GM21528 (cell line): ENCODE measurements at regions not wholly inside any gene's neighbourhood (a gene's known extent, or its start where the extent isn't known, plus 50 kb on each side); places are given as distances from the start of the nearest gene placed in this dataset.

Source experiments
- ATAC-seq: cut with Tn5 transposase; IDR thresholded peaks from one replicate; pipeline ENCODE4 v1.9.1; 2021; ENCODE audit warnings: mild to moderate bottlenecking, moderate library complexity; ENCODE audit not compliant: unreplicated experiment, low FRiP score

- no peak for ATAC-seq
Measured at GRCh38 chr2:44869761-44870160, 71.7 kb upstream of the SIX3 start.

DNA sequence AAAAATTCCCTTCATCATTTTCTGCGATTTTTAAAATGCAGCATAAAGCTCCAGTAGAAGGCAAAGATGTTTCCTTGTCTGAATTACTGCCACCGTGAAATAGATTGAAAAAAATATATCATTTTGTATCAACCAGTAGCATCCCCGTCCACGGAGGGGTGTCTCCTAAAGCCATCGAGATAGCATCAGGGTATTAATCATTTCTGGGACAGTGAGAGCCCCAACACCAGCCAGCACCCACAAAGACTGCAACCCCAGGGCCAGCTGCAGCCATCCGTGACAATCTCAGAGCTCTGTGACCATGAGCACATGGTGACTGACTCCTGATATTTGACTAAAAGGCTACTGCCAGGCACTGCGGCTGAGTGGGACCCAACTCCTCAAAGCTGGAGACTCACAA lies 64.1 kb upstream of the SIX3 start:
- no peak for ATAC-seq

GRCh38 chr2:44879269-44880124 lies 62.0 kb upstream of the SIX3 start:
- no peak for ATAC-seq

DNA sequence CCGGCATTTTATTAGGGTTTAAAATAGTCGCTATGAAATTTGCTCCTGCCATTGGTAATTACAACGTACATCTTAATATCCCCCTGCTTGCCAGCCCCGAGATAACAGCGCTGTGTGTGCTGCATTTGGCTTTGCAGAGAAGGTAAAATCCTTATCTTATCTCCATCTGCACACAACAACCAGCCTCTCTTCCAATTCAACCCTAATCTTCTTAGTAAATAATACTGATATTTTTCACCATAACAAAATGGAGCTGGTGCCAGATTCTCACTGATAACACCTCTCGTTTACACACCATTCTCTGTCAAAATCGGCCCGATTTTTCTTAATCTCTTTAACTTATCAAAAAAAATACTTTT lies 61.4 kb upstream of the SIX3 start:
- ATAC-seq, result no peak

GRCh38 chr2:44881856-44882255 lies 59.6 kb upstream of the SIX3 start:
- ATAC-seq, result no peak

DNA sequence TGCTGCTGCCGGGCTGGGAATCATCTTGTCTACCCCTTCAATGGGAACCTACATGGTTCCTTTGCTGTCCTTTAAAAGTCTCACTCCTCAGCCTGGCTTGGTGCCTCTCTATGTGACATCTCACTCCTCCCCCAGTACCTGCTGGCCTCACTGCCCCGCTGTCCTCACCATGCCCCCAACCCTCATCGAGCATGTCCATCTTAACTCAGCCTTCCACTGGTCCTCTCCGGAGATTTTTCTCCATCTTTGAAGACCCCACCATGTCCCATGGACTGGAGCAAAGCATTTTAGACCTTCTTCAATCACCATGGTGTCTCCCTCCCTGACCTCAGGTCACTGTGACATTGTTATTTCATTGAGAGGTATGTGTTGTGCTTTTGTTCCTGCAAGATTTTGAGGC lies 58.1 kb upstream of the SIX3 start:
- ATAC-seq, result no peak

GRCh38 chr2:44884231-44884630 lies 57.3 kb upstream of the SIX3 start:
- no peak for ATAC-seq

- no peak for ATAC-seq
Measured at GRCh38 chr2:44884677-44885076, 56.8 kb upstream of the SIX3 start.

GRCh38 chr2:44886414-44886813 lies 55.1 kb upstream of the SIX3 start:
- ATAC-seq, result no peak

GRCh38 chr2:44889096-44889495 lies 52.4 kb upstream of the SIX3 start:
- ATAC-seq, result no peak
